ENCODE measurements at regions not wholly inside any gene's neighbourhood (a gene's known extent, or its start where the extent isn't known, plus 50 kb on each side); places are given as distances from the start of the nearest gene placed in this dataset.

GRCh38 chr11:103623933-103624332 lies 412.5 kb upstream of the DDI1 start:
- no peak for DNase-seq (ENCODE audit: low read depth, low spot score)

- DNase-seq (ENCODE audit: low read depth, low spot score), result no peak
These were observed 411.5 kb upstream of the DDI1 start for GRCh38 chr11:103624708-103625623.

- DNase-seq (ENCODE audit: low read depth, low spot score), result no peak
These were observed 410.8 kb upstream of the DDI1 start for GRCh38 chr11:103625624-103625965.

- no peak for DNase-seq (ENCODE audit: low read depth, low spot score)
These were observed 408.3 kb upstream of the DDI1 start for GRCh38 chr11:103628121-103628520.

GRCh38 chr11:103631841-103632240 lies 404.6 kb upstream of the DDI1 start:
- no peak for DNase-seq (ENCODE audit: low read depth, low spot score)

- no peak for DNase-seq (ENCODE audit: low read depth, low spot score)
These were observed 403.2 kb upstream of the DDI1 start for GRCh38 chr11:103633068-103633788.

- no peak for DNase-seq (ENCODE audit: low read depth, low spot score)
These were observed 402.4 kb upstream of the DDI1 start for GRCh38 chr11:103633819-103634590.

- no peak for DNase-seq (ENCODE audit: low read depth, low spot score)
These were observed 400.2 kb upstream of the DDI1 start for GRCh38 chr11:103636232-103636631.

GRCh38 chr11:103637295-103637694 lies 399.1 kb upstream of the DDI1 start:
- no peak for DNase-seq (ENCODE audit: low read depth, low spot score)

- no peak for DNase-seq (ENCODE audit: low read depth, low spot score)
These were observed 398.6 kb upstream of the DDI1 start for GRCh38 chr11:103637831-103638230.

GRCh38 chr11:103644676-103645075 lies 391.8 kb upstream of the DDI1 start:
- DNase-seq (ENCODE audit: low read depth, low spot score), result no peak

- no peak for DNase-seq (ENCODE audit: low read depth, low spot score)
These were observed 388.4 kb upstream of the DDI1 start for GRCh38 chr11:103648054-103648453.

- no peak for DNase-seq (ENCODE audit: low read depth, low spot score)
These were observed 387.6 kb upstream of the DDI1 start for GRCh38 chr11:103648670-103649400.

- no peak for DNase-seq (ENCODE audit: low read depth, low spot score)
These were observed 387.0 kb upstream of the DDI1 start for GRCh38 chr11:103649401-103649895.

GRCh38 chr11:103650330-103650729 lies 386.1 kb upstream of the DDI1 start:
- DNase-seq (ENCODE audit: low read depth, low spot score), result no peak

- no peak for DNase-seq (ENCODE audit: low read depth, low spot score)
These were observed 385.0 kb upstream of the DDI1 start for GRCh38 chr11:103651341-103651998.

GRCh38 chr11:103652013-103652412 lies 384.4 kb upstream of the DDI1 start:
- no peak for DNase-seq (ENCODE audit: low read depth, low spot score)

- DNase-seq (ENCODE audit: low read depth, low spot score), result no peak
These were observed 380.1 kb upstream of the DDI1 start for GRCh38 chr11:103656382-103656781.

- no peak for DNase-seq (ENCODE audit: low read depth, low spot score)
These were observed 377.2 kb upstream of the DDI1 start for GRCh38 chr11:103659206-103659618.

- DNase-seq (ENCODE audit: low read depth, low spot score), result no peak
These were observed 376.7 kb upstream of the DDI1 start for GRCh38 chr11:103659743-103660142.

- no peak for DNase-seq (ENCODE audit: low read depth, low spot score)
These were observed 375.3 kb upstream of the DDI1 start for GRCh38 chr11:103661185-103661584.

Data from smooth muscle cell of the brain vasculature (primary cell).